Transverse colon (tissue), 4 donors: ENCODE measurements at regions not wholly inside any gene's neighbourhood (a gene's known extent, or its start where the extent isn't known, plus 50 kb on each side); places are given as distances from the start of the nearest gene placed in this dataset.

ENCODE experiments used
- EP300 ChIP-seq: sonication (generic); formaldehyde crosslinking; IDR thresholded peaks from one replicate; pipeline ENCODE4 v1.6.1; 2017; ENCODE audit warnings: antibody characterized with exemption, low read depth
- POLR2A ChIP-seq: fragments of 450-650 bp; IDR thresholded peaks from one replicate; pipeline ENCODE4 v1.6.1; 2016; ENCODE audit warnings: antibody characterized with exemption, mild to moderate bottlenecking, moderate library complexity
- POLR2AphosphoS5 ChIP-seq, 3 donors: sonication (generic); formaldehyde crosslinking; IDR thresholded peaks; one replicate each; pipeline ENCODE4 v1.6.1; 2016; ENCODE audit warnings: antibody characterized with exemption in 3 of 3
- TF ChIP-seq, protein P1 (sequence below), 5 experiments: fragments of 200-600 bp in 3 of 5; fragments of 450-650 bp in 2 of 5; sonication (generic) in 3 of 5; IDR thresholded peaks; 1 replicate in 2 of 5; 2 replicates in 3 of 5; pipeline ENCODE4 v1.5.1; 2016 to 2017; ENCODE audit warnings: antibody characterized with exemption in 5 of 5, inconsistent platforms in 3 of 5, mild to moderate bottlenecking in 2 of 5, moderate library complexity in 1 of 5

DNA sequence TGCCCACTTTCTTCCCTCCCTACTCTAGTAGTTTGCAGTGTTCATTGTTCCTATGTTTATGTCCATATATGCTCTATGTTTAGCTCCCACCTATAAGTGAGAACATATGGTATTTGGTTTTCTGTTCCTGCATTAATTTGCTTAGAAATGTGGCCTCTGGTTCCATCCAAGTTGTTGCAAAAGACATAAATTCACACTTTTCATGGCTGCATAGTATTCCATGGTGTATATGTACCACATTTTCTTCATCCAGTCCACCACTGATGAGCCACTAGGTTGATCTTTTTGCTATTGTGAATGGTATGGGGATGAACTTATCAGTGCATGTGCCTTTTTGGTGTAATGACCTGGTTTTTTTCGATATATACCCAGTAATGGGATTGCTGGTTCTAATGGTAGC, 1089.1 kb downstream of the GRM8 start:
- no peak for TF ChIP-seq POLR2AphosphoS5 (IDR thresholded peaks at IDR 0.05)
- TF ChIP-seq, protein P1, sequence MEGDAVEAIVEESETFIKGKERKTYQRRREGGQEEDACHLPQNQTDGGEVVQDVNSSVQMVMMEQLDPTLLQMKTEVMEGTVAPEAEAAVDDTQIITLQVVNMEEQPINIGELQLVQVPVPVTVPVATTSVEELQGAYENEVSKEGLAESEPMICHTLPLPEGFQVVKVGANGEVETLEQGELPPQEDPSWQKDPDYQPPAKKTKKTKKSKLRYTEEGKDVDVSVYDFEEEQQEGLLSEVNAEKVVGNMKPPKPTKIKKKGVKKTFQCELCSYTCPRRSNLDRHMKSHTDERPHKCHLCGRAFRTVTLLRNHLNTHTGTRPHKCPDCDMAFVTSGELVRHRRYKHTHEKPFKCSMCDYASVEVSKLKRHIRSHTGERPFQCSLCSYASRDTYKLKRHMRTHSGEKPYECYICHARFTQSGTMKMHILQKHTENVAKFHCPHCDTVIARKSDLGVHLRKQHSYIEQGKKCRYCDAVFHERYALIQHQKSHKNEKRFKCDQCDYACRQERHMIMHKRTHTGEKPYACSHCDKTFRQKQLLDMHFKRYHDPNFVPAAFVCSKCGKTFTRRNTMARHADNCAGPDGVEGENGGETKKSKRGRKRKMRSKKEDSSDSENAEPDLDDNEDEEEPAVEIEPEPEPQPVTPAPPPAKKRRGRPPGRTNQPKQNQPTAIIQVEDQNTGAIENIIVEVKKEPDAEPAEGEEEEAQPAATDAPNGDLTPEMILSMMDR (IDR thresholded peaks at IDR 0.05): no peak
- TF ChIP-seq POLR2A: no peak
- TF ChIP-seq EP300: no peak
